Lung (tissue), 11 donors: ENCODE measurements at regions not wholly inside any gene's neighbourhood (a gene's known extent, or its start where the extent isn't known, plus 50 kb on each side); places are given as distances from the start of the nearest gene placed in this dataset.

Experiments
- ATAC-seq: fragments of 200-7000 bp; cut with Tn5 transposase; one replicate; pipeline ENCODE4 v1.9.1; 2020; ENCODE audit warnings: moderate number of reproducible peaks; ENCODE audit not compliant: insufficient read depth, low FRiP score
- DNase-seq, 3 donors: peaks; one replicate each; pipeline ENCODE4 v3.0.0-alpha.2; 2013 to 2017
- H3K27ac ChIP-seq, 2 donors: one replicate each; pipeline ENCODE4 v1.5.1; 2013; ENCODE audit warnings: mild to moderate bottlenecking in 2 of 2, moderate library complexity in 2 of 2, control low read depth in 1 of 2, inconsistent platforms in 1 of 2, low read depth in 1 of 2, low read length in 1 of 2
- H3K27me3 ChIP-seq, 3 donors: one replicate each; pipeline ENCODE4 v1.5.1; 2013; ENCODE audit warnings: low read length in 2 of 3; ENCODE audit not compliant: control insufficient read depth in 3 of 3, insufficient read depth in 3 of 3
- H3K36me3 ChIP-seq, 4 donors: one replicate each; pipeline ENCODE4 v1.5.1; 2013; ENCODE audit warnings: low read length in 4 of 4, mild to moderate bottlenecking in 1 of 4, moderate library complexity in 1 of 4; ENCODE audit not compliant: control insufficient read depth in 4 of 4, insufficient read depth in 4 of 4
- H3K4me1 ChIP-seq, 5 donors: one replicate each; pipeline ENCODE4 v1.5.1; 2013; ENCODE audit warnings: low read length in 5 of 5, mild to moderate bottlenecking in 2 of 5, moderate library complexity in 1 of 5; ENCODE audit not compliant: control insufficient read depth in 5 of 5, insufficient read depth in 5 of 5
- H3K4me3 ChIP-seq: one replicate; pipeline ENCODE4 v1.5.1; 2013; ENCODE audit warnings: mild to moderate bottlenecking, control low read depth, moderate library complexity
- H3K9ac ChIP-seq, 2 donors: one replicate each; pipeline ENCODE4 v1.5.1; 2013; ENCODE audit warnings: low read length in 2 of 2, control low read depth in 1 of 2; ENCODE audit not compliant: insufficient read depth in 1 of 2
- H3K9me3 ChIP-seq, 4 donors: one replicate each; pipeline ENCODE4 v1.5.1; 2013; ENCODE audit warnings: low read length in 3 of 4, mild to moderate bottlenecking in 1 of 4, moderate library complexity in 1 of 4; ENCODE audit not compliant: control insufficient read depth in 4 of 4, insufficient read depth in 3 of 4
- CTCF ChIP-seq: IDR thresholded peaks from 2 replicates; pipeline ENCODE4 v1.5.1; 2012; ENCODE audit warnings: mild to moderate bottlenecking; ENCODE audit errors: control extremely low read depth, extremely low read depth
- WGBS, 2 donors: extraction: QIAGEN DNeasy Blood & Tissue Kit; methylation state at CpG; one replicate each; pipeline ENCODE4 v1.1.7; 2013; 5-methylcytosine and 5-hydroxymethylcytosine counted together
- donor health status: control.
- donor health status: control.
- donor health status: Bipolar disorder and iron deficiency.
- donor health status: healthy.
- donor health status: DM: yes; HTN: yes; CAD: no.

GRCh38 chr15:37767841-37768455 lies 166.5 kb upstream of the TMCO5A start:
- Histone ChIP-seq H3K36me3 (no peaks in the 10 kb centered on the region), H3K4me3 (no peak overlapping the region), H3K9ac (no peak overlapping the region), H3K27me3 (no peaks in the 10 kb centered on the region), H3K27ac (no peak overlapping the region), H3K9me3 (no peaks in the 10 kb centered on the region), H3K4me1 (peaks cover 0 to 3% (median 0%) of the 10 kb centered on the region in 5 donors)
- TF ChIP-seq CTCF, result no peak
- 89 to 90% methylated on average over 10 of the region's 10 CpGs for WGBS, 2 donors
- ATAC-seq (no peak), DNase-seq (no peak)

- Histone ChIP-seq H3K27ac (no peak overlapping the region), H3K36me3 (no peaks in the 10 kb centered on the region), H3K27me3 (no peaks in the 10 kb centered on the region), H3K9ac (no peak overlapping the region), H3K4me3 (no peak overlapping the region), H3K4me1 (no peaks in the 10 kb centered on the region), H3K9me3 (no peaks in the 10 kb centered on the region)
- WGBS, 2 donors, result 18 to 19% methylated on average over 2 of the region's 2 CpGs
- DNase-seq (no peak), ATAC-seq (no peak)
- no peak for TF ChIP-seq CTCF
Observed at GRCh38 chr15:37771465-37771864, 163.0 kb upstream of the TMCO5A start.

GRCh38 chr15:37773111-37773860 lies 161.2 kb upstream of the TMCO5A start:
- H3K36me3 ChIP-seq, result no peaks in the 10 kb centered on the region
- no peak overlapping the region for H3K9ac ChIP-seq
- no peaks in the 10 kb centered on the region for H3K4me1 ChIP-seq
- DNase-seq (no peak), ATAC-seq (no peak)
- H3K27ac ChIP-seq, result no peak overlapping the region
- no peak overlapping the region for H3K4me3 ChIP-seq
- H3K9me3 ChIP-seq, result no peaks in the 10 kb centered on the region
- TF ChIP-seq CTCF, result no peak
- H3K27me3 ChIP-seq, result no peaks in the 10 kb centered on the region
- WGBS, 2 donors, result 76 to 77% methylated on average over 4 of the region's 4 CpGs
